GM18907 (cell line): ENCODE measurements at regions not wholly inside any gene's neighbourhood (a gene's known extent, or its start where the extent isn't known, plus 50 kb on each side); places are given as distances from the start of the nearest gene placed in this dataset.

Experiments
- ATAC-seq: cut with Tn5 transposase; IDR thresholded peaks from one replicate; pipeline ENCODE4 v1.9.1; 2021; ENCODE audit warnings: mild to moderate bottlenecking, moderate library complexity; ENCODE audit not compliant: unreplicated experiment

- no peak for ATAC-seq
Observed at GRCh38 chr2:153109793-153110192, 368.8 kb downstream of the RPRM start.

DNA sequence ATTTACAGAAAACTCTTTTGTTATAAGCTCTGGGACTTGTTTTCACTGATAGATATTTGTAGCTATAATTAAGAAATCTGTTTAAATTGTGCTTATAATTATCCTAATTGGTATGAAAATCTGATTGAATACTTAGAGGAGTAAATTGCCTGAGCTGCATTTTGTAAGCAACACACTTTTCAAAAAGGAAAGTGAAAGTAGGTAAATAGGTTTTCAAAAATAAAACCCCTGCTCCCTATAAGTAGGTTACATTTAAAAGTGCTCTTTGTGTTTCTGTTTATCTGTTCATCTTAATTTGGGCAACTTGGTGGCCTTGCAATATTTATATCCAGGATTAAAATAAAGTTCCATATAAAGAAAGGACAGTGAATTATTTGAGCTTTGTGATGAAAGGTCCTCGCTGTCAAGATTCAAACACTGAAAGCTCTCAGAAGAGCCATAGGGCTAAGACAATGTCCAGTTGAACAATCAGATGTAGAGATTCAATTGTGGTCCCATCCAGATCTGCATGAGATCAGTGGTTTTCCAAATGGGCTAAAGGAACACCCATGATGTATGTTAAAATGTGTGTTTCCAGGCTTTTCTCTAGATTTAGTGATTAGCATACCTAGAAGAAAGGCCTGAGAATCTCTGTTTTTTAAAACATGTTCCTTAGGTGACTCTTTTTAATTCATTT is 371.6 kb downstream of the RPRM start:
- peak; percentile 61 for ATAC-seq

- ATAC-seq: no peak
Observed at GRCh38 chr2:153105829-153106578, 372.6 kb downstream of the RPRM start.

- ATAC-seq: no peak
Observed at GRCh38 chr2:153101187-153101586, 377.4 kb downstream of the RPRM start.

- no peak for ATAC-seq
Observed at GRCh38 chr2:153100151-153100550, 378.4 kb downstream of the RPRM start.

GRCh38 chr2:153098073-153098472 is 379.7 kb downstream of the ARL6IP6 start:
- no peak for ATAC-seq

- ATAC-seq: no peak
Observed at GRCh38 chr2:153096272-153096671, 377.9 kb downstream of the ARL6IP6 start.

DNA sequence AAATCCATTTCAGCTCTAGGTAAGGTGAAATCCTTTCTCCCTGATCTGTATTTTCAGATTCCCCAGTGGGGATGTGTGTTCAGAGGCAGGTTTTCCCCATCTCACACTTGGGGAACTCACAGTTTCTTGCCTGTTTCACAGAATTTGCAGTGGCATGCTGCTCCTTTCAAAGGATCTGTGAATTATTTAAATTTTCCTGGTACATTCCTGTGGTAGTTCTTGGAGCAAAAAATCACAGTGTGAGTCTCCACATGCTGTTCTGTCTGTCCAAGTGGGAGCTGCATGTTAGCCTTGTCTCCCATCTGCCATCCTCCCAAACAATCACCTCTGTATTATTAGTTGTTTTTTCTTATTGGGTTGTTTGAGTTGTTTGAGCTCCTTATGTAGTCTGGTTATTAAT is 372.9 kb downstream of the ARL6IP6 start:
- no peak for ATAC-seq

- no peak for ATAC-seq
Observed at GRCh38 chr2:153079315-153079714, 360.9 kb downstream of the ARL6IP6 start.

DNA sequence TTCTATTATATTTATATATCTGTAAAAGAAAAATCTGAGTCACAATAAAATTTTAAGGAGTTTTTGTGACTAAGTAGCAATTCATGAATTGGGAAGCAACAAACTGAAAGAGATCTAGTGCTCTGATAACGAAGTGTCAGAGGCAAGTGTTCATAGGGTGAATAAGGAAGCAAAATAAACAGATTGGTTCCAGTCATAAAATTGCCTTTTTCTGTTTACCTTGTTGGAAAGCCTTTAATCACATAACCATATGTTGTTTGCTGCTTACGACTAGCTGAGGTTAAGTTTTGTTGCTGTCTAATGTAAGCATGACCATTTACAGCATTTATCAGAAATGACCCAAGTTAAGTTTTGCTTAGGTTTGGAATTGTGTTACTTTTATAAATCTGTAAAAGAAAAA is 358.9 kb downstream of the ARL6IP6 start:
- no peak for ATAC-seq

GRCh38 chr2:153074207-153074606 is 355.8 kb downstream of the ARL6IP6 start:
- ATAC-seq: no peak

DNA sequence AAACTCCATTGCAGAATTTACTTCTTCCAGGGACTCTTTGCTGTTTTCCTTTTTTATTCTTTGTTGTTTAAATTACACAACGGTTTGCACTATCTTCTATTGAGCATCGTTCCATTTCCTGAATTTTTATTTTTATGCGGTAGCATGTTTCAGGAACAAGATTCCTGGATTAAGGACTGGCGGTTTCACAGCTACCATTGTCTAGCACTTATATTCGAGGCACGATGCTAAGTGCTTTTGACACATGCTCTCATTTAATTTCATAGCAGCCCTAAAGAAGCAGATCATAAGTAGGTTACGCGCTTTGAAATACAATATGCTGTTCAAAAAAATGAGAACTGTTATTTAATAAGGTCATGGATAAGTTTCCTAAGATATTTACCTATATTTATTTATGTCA is 354.4 kb downstream of the ARL6IP6 start:
- no peak for ATAC-seq

GRCh38 chr2:153072077-153072476 is 353.7 kb downstream of the ARL6IP6 start:
- no peak for ATAC-seq

DNA sequence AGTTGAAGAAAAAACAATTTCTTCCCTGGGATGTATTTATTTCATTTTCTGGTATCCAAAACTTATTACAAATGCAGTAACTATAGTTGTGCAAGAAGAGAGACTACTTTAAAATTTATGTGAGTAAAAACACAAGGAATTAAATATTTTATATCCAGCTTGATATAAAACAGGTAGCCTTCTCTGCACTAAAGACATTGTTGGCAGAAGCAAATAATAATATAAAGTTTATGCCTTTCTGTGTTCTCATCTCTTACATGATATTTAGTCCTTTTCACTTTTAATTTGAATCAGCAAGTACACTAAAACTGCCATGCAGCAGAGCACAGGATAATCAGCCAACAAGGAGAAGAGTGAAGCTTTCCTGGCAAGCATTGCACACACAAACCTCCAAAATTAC is 352.7 kb downstream of the ARL6IP6 start:
- no peak for ATAC-seq

GRCh38 chr2:153068915-153069314 is 350.5 kb downstream of the ARL6IP6 start:
- no peak for ATAC-seq

- no peak for ATAC-seq
Observed at GRCh38 chr2:153068052-153068451, 349.6 kb downstream of the ARL6IP6 start.

GRCh38 chr2:153059338-153060052 is 341.1 kb downstream of the ARL6IP6 start:
- no peak for ATAC-seq

GRCh38 chr2:153057743-153058142 is 339.3 kb downstream of the ARL6IP6 start:
- no peak for ATAC-seq

DNA sequence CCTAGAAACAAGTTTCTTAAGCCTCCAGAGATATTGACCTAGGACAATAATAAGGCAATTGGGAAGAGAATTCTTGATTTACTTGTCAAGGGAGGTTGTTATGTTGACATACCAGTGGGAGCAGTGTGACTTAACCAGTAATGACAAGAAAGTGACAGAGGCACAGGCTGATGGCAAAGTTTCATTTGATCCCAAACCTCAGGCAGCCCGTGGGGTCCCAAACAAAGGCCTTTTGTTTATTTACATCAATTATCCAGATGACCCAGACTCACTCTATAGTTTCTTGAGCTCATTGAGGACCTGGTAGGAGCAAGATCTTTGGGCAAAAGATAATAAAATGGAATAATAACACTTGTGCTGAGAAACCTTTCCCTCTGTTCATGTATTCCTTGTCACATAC is 336.8 kb downstream of the ARL6IP6 start:
- ATAC-seq: no peak

DNA sequence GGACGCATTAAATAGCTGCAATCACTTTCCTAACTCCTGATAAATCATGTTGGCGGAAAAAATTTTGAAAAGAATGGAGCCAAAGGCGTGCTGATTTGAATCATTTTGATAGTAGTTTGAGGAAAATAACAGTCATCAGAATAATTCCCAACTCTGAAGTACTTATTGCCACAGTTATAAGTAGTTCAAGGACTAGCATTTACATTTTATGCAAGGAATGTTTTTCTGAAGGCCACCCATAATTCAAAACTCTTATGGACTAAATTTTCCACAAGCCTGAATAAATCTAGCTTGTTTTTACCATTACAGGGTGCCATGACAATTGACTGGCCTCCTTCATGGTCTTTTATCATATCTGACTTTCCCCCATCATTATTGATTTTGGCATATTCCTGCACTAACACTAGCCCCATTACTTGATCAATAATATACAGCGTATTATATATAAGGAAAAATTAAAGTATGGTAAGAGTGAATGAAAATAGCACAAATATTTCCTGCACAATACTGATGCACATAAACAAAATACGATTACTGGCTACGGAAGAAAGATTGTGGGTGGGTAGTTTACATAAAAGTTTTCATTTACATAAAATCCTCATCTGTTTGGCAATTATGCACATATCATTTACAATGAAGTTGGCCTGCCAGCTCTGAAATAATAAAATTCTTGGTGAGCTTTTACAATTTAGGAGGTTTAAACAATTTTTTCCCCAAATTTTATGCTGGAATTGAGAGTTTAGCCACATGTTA is 334.6 kb downstream of the ARL6IP6 start:
- no peak for ATAC-seq

- no peak for ATAC-seq
Observed at GRCh38 chr2:153047220-153047619, 328.8 kb downstream of the ARL6IP6 start.
